ENCODE measurements at regions not wholly inside any gene's neighbourhood (a gene's known extent, or its start where the extent isn't known, plus 50 kb on each side); places are given as distances from the start of the nearest gene placed in this dataset.

DNA sequence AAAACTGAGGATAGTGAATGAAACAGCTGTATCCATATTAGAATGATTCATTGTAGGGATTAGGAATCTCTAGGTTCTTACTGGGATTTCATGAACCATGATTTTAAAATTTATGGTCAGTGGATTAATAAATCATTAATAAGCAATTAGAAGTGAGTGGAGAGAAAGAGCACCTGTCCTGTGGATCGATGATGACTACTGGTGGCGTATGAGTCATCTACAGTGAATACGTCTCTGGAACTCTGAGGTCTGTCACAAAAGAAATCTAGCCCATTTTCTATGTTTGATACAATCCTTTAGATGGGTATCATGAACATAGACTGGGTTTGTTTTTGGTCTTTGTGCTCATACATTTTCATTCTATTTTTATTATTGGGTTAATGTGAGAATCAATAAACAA, 77.3 kb upstream of the RTL1 start:
- TF ChIP-seq ZSCAN9 (CRISPR knock-in tag; IDR thresholded peaks at IDR 0.05; ENCODE audit: borderline replicate concordance) (no peak), POGZ (CRISPR knock-in tag; IDR thresholded peaks at IDR 0.05) (no peak), EEA1 (CRISPR knock-in tag; IDR thresholded peaks at IDR 0.05; ENCODE audit: borderline replicate concordance) (no peak)
- TF ChIP-seq, protein P1, sequence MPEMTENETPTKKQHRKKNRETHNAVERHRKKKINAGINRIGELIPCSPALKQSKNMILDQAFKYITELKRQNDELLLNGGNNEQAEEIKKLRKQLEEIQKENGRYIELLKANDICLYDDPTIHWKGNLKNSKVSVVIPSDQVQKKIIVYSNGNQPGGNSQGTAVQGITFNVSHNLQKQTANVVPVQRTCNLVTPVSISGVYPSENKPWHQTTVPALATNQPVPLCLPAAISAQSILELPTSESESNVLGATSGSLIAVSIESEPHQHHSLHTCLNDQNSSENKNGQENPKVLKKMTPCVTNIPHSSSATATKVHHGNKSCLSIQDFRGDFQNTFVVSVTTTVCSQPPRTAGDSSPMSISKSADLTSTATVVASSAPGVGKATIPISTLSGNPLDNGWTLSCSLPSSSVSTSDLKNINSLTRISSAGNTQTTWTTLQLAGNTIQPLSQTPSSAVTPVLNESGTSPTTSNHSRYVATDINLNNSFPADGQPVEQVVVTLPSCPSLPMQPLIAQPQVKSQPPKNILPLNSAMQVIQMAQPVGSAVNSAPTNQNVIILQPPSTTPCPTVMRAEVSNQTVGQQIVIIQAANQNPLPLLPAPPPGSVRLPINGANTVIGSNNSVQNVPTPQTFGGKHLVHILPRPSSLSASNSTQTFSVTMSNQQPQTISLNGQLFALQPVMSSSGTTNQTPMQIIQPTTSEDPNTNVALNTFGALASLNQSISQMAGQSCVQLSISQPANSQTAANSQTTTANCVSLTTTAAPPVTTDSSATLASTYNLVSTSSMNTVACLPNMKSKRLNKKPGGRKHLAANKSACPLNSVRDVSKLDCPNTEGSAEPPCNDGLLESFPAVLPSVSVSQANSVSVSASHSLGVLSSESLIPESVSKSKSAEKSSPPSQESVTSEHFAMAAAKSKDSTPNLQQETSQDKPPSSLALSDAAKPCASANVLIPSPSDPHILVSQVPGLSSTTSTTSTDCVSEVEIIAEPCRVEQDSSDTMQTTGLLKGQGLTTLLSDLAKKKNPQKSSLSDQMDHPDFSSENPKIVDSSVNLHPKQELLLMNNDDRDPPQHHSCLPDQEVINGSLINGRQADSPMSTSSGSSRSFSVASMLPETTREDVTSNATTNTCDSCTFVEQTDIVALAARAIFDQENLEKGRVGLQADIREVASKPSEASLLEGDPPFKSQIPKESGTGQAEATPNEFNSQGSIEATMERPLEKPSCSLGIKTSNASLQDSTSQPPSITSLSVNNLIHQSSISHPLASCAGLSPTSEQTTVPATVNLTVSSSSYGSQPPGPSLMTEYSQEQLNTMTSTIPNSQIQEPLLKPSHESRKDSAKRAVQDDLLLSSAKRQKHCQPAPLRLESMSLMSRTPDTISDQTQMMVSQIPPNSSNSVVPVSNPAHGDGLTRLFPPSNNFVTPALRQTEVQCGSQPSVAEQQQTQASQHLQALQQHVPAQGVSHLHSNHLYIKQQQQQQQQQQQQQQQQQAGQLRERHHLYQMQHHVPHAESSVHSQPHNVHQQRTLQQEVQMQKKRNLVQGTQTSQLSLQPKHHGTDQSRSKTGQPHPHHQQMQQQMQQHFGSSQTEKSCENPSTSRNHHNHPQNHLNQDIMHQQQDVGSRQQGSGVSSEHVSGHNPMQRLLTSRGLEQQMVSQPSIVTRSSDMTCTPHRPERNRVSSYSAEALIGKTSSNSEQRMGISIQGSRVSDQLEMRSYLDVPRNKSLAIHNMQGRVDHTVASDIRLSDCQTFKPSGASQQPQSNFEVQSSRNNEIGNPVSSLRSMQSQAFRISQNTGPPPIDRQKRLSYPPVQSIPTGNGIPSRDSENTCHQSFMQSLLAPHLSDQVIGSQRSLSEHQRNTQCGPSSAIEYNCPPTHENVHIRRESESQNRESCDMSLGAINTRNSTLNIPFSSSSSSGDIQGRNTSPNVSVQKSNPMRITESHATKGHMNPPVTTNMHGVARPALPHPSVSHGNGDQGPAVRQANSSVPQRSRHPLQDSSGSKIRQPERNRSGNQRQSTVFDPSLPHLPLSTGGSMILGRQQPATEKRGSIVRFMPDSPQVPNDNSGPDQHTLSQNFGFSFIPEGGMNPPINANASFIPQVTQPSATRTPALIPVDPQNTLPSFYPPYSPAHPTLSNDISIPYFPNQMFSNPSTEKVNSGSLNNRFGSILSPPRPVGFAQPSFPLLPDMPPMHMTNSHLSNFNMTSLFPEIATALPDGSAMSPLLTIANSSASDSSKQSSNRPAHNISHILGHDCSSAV (CRISPR knock-in tag; IDR thresholded peaks at IDR 0.05; ENCODE audit: borderline replicate concordance) = no peak
- TF ChIP-seq, protein P2, sequence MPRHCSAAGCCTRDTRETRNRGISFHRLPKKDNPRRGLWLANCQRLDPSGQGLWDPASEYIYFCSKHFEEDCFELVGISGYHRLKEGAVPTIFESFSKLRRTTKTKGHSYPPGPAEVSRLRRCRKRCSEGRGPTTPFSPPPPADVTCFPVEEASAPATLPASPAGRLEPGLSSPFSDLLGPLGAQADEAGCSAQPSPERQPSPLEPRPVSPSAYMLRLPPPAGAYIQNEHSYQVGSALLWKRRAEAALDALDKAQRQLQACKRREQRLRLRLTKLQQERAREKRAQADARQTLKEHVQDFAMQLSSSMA (CRISPR knock-in tag; IDR thresholded peaks at IDR 0.05) = no peak
- FAIRE-seq (no peak), DNase-seq (ENCODE audit: low spot score) (no peak), ATAC-seq (no peak)
- intact Hi-C loops (cut with micrococcal nuclease; ENCODE audit: unreplicated experiment) (no loop called here), in situ Hi-C loops (cut with HindIII; ENCODE audit: extremely low pct_ligation_motif_present, low pct_unique_long_range_greater_than_20kb) (no loop called here)
- H2AFZ ChIP-seq (ENCODE audit: low read length) = no peak overlapping the region
- no peaks in the 10 kb centered on the region for H3K4me1 ChIP-seq (ENCODE audit: insufficient read depth, low read length)
- H3K27ac ChIP-seq (ENCODE audit: extremely low read length, insufficient read depth, low read length) = no peak overlapping the region
- ChIA-PET POLR2A (no interaction called here), CTCF (ENCODE audit: low intra/inter-chr PET ratio, low total read pairs) (no interaction called here)
- H3K9ac ChIP-seq (ENCODE audit: insufficient read depth, low read depth, low read length) = no peak overlapping the region
- H3K9me3 ChIP-seq (ENCODE audit: low read length) = no peaks in the 10 kb centered on the region
- H3K79me2 ChIP-seq (ENCODE audit: insufficient read depth, low read length) = no peaks in the 10 kb centered on the region
- H3K4me2 ChIP-seq (ENCODE audit: low read depth, low read length) = no peak overlapping the region
- no peaks in the 10 kb centered on the region for H4K20me1 ChIP-seq (ENCODE audit: insufficient read depth, low read length)
- H3K36me3 ChIP-seq (replicated peaks in 1 of 2; ENCODE audit: control insufficient read depth in 1 of 2, insufficient read depth in 2 of 2, low read length in 2 of 2) = no peaks in the 10 kb centered on the region
- 38% methylated on average over 3 of the region's 3 CpGs for WGBS (ENCODE audit: low lambda C conversion rate)
- no peak overlapping the region for H3K4me3 ChIP-seq (replicated peaks in 1 of 3; ENCODE audit: insufficient read depth in 1 of 3, low read depth in 2 of 3, low read length in 3 of 3)
- no TSS peak for BruUV-seq (replicated peaks)
- no peaks in the 10 kb centered on the region for H3K27me3 ChIP-seq (ENCODE audit: control insufficient read depth in 1 of 2, insufficient read depth in 2 of 2, low read length in 2 of 2)
